ENCODE measurements at regions not wholly inside any gene's neighbourhood (a gene's known extent, or its start where the extent isn't known, plus 50 kb on each side); places are given as distances from the start of the nearest gene placed in this dataset.

GRCh38 chr4:120524237-120524636 lies 398.3 kb downstream of the PRDM5 start:
- DNase-seq: no peak

GRCh38 chr4:120520761-120521160 lies 401.8 kb downstream of the PRDM5 start:
- DNase-seq: no peak

GRCh38 chr4:120517966-120518365 lies 404.6 kb downstream of the PRDM5 start:
- DNase-seq: peak; percentile 47

- no peak for DNase-seq
Observed at GRCh38 chr4:120509719-120510118, 412.8 kb downstream of the PRDM5 start.

- no peak for DNase-seq
Observed at GRCh38 chr4:120509222-120509621, 413.3 kb downstream of the PRDM5 start.

GRCh38 chr4:120508036-120508435 lies 414.5 kb downstream of the PRDM5 start:
- DNase-seq: no peak

GRCh38 chr4:120506536-120506935 lies 416.0 kb downstream of the PRDM5 start:
- DNase-seq: no peak

GRCh38 chr4:120498678-120499077 lies 423.8 kb downstream of the PRDM5 start:
- no peak for DNase-seq

- no peak for DNase-seq
Observed at GRCh38 chr4:120491481-120491880, 424.8 kb upstream of the MAD2L1 start.

- DNase-seq: peak; percentile 15
Observed at GRCh38 chr4:120481756-120482155, 415.1 kb upstream of the MAD2L1 start.

GRCh38 chr4:120472447-120473131 lies 405.9 kb upstream of the MAD2L1 start:
- no peak for DNase-seq

- no peak for DNase-seq
Observed at GRCh38 chr4:120466429-120466828, 399.8 kb upstream of the MAD2L1 start.

- no peak for DNase-seq
Observed at GRCh38 chr4:120454788-120455187, 388.1 kb upstream of the MAD2L1 start.

GRCh38 chr4:120452536-120452935 lies 385.9 kb upstream of the MAD2L1 start:
- no peak for DNase-seq

GRCh38 chr4:120452001-120452400 lies 385.4 kb upstream of the MAD2L1 start:
- DNase-seq: peak; percentile 84

GRCh38 chr4:120447774-120448173 lies 381.1 kb upstream of the MAD2L1 start:
- peak; percentile 14 for DNase-seq

- no peak for DNase-seq
Observed at GRCh38 chr4:120446051-120446567, 379.5 kb upstream of the MAD2L1 start.

- DNase-seq: no peak
Observed at GRCh38 chr4:120445186-120445585, 378.5 kb upstream of the MAD2L1 start.

- DNase-seq: peak; percentile 97
Observed at GRCh38 chr4:120443116-120443515, 376.5 kb upstream of the MAD2L1 start.

GRCh38 chr4:120440730-120441129 lies 374.1 kb upstream of the MAD2L1 start:
- DNase-seq: no peak

- no peak for DNase-seq
Observed at GRCh38 chr4:120435179-120435578, 368.5 kb upstream of the MAD2L1 start.

GRCh38 chr4:120434756-120435155 lies 368.1 kb upstream of the MAD2L1 start:
- peak; percentile 37 for DNase-seq

- DNase-seq: no peak
Observed at GRCh38 chr4:120432301-120432860, 365.7 kb upstream of the MAD2L1 start.

- no peak for DNase-seq
Observed at GRCh38 chr4:120431180-120431579, 364.5 kb upstream of the MAD2L1 start.
